ENCODE measurements at regions not wholly inside any gene's neighbourhood (a gene's known extent, or its start where the extent isn't known, plus 50 kb on each side); places are given as distances from the start of the nearest gene placed in this dataset.

DNA sequence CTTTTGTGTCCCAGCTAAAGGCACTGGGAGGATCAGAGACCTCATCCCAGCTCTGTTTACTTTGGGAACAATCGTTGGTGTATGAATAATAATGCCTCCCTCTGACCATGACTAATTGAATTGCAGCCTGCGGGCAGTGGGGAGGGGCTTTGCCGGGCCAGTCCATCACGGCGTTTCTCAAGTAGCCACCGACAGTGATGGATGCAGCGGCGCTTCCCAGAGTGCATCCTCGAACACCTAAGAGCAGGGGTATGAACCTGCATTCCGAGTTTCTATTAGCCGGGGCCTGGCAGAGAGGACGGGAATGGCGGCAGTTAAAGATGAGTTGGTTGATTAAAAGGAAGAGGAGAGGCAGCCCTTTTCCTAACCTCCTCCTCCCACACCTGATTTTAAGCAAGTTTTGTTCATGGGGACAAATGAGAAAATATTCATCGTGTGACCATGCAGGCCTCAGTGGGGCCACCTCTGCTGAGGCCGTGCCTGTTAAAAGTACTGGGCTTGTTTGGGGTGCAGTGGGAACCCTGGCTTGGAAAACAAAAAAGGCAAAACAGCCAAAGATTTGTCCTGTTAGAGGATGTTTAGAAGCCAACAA is 154.1 kb downstream of the FOXA2 start:
- no peak for DNase-seq

DNA sequence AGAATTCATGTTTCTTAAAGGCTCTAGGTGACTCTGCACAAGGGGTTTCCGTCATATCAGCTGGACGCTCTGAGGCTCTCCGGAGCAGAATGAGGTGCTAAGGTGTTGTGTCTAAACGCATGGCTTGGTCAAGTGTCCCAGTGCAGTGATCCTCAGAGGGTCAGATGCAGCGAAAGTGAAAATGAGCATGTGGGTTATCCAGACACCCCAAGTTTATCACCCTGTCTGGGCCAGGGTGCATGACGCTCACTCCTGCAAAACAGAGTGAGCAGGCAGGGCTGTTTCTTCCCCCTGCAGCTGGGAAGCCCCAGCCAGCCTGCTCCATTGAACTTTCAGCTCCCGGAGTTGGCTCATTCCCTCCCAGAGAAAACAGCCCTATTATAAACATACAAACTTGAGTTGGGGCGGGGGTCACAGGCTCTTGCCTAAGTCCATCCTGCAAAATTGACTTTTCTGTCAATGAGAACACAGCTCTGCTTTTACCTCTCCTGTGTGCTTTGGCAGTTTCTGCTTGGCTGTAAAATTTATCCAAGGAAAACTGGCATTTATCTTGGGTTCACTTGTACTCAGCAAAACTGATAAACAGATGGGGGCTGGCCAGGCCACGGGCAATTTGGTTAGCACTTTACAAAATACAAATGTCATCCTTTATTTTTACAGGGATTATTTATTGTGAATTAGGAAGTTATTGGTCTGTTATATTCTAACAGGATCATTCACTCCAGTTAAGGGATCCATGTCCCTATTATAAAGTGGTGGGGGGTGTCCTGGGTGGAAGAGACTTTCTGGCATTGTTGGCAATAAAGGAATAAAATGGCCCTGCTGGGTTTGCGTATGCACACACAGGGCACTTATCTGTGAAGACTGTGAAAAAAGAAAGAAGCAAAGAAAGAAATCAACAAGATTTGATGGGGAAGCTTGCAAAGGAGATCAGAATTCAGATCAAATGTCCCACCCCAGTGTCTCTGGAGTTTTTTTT is 154.9 kb downstream of the FOXA2 start:
- DNase-seq: no peak

DNA sequence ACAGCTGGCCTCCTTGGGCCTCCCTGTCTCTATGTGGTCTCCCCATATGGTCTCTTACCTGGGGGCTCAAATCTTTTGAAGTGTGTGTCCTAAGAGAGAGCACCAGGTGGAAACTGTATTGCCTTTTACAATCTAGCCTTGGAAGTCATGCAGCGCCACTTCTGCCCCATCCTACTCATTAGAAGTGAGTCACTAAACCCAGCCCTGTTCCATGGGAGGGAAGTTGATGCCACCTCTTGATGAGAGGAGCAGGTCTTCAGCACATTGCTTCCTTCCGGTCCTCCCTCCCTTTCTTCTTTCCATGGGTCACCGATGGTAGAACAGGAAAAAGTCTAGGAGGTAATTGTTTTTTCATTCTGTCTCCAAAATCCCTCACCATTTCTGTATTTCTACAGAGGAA is 156.3 kb downstream of the FOXA2 start:
- DNase-seq: no peak

DNA sequence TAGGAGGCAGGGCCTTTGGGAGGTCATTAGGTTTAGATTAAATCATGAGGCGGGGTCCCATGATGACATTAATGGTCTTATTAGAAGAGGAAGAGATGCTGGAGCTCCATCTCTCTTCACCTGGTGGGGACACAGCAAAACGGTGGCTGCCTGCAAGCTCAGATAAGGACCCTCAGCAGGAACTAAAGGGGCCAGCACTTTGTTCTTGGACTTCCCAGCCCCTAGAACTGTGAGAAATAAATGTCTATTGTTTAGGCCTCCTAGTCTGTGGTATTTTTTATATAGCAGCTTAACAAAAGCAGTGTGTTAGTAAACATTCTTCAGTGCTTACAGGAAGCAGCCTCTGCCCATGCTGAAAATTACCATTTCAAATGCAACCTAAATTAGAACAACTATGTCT is 157.6 kb downstream of the FOXA2 start:
- no peak for DNase-seq

DNA sequence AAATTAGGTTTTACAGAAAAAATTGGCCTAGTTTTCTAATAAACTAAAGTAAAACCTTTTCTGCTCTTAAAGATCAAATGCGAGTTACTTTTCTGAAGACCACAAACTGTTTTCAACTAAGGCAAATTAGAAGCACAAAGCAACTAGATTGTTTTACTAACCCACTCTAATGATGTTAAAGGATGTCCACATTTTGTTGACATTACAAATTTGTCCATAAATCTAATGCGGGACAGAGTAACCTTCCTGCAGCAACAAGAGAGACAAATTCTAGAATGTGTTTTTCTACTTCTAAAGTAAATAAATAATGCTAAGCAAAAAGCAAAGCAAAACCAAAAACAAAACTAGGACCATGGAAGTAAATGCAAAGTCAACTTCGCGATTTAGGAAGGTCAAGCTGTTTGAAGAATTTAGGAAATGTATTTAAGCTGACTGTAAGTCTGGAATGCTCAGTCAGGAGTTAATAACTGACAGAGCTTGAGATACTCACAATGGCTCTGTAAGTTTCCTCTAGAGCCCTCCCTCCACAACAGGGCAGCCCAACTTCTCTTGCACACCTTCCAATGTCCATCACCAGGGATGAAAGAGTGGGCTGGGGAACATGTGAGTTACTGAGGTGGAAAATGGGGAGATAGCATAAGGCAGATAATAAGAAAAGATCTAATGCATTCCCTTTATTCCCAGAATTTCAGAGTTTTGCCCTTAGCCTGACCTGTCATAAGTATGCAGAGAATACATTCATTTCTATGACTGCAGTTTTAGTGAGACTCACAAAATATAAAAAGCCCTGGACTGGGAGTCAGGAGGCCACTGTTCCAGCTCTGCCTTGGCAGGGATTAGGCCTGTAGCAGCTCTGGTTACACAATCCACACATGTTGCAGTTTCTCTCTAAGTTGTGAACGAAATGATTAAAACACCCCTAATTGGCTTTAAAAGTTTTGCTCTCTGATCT is 158.8 kb downstream of the FOXA2 start:
- no peak for DNase-seq

DNA sequence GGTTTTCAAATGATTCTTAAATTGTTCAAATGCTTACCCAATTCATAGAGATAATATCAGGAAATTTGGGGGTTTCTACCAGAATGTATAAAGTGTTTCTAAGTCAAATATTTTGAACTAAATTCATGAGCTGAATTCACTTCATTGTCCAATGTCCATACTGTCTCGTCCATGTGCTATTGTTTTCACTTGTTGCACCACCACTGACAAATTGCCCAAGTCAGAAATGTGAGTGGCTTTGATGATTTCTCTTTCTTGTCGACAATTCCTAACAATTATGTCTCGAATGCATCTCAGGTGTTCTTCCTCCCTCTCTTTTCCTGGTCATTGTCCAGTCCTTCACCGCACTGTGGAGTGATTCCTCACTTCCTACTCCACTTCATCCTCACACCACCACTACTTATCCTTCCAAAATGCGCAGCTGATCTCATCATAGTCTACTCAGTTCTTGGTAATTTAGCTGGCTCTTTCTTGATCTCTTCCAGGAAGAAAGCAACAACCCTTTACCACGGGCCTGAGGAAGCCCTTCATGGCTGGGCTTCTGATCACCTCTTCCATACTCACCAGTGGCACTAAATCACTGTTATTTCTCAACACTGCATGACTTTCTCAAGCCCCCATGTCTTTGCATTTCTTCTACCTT is 161.1 kb downstream of the FOXA2 start:
- DNase-seq: no peak

DNA sequence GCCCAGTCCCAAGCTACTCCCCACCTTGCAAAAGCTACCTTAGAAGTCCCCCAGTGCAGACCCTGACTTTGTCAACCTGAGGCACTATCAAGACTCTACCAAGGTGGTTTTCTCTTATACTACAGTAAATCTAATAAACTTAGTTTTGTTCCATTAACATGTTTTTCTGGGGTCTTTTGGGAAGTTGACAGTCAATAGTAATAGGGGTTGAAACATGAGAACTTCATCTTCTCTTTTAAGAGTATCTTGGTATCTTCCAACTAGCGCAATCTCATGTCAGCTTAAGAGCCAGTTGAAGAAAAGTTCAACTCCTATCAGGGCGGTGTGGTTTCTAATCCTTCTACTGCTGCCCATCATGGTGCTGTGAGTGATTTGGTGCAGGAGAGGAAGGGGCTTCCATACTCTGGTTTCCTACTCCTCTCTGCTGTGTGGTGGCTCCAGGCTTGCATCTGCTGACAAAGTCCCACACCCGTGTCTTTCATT is 164.2 kb downstream of the FOXA2 start:
- DNase-seq: no peak

DNA sequence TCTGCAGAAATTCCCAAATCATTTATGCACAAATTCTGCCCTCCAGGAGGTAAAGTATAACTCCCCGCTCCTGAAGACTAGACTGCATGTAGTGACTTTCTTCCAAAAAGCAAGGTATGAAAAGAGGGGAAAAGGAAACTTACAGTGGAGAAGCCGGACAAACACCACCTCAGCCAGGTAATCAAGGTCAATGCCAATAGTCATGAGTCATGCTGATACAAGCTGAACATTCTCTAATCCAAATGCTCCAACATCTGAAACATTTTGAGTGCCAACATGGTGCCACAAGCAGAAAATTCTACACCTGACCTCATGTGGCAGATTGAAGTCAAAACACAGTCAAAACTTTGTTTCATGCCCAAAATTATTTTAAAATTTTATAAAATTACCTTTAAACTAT is 165.6 kb downstream of the FOXA2 start:
- no peak for DNase-seq

DNA sequence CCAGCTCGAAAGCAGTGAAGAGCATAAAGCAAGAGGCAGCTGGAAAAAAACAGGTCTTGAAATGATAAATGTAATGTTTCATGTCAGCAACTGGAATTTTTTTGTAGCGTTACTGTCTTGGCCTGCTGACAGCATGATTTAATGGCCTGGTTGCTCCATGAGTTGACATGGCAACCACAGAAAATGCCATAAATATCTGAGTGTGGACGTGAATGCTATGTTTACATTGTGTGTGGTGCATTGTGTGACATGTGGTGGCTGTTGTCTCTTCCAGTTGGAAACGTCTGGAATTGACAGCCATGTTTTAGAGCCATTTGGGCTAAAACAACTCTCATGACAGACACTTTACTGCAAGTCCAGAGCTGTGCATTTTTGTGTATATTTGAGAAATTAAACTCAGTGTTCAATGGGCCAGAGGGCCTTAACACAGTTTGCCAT is 170.0 kb downstream of the FOXA2 start:
- DNase-seq: no peak

DNA sequence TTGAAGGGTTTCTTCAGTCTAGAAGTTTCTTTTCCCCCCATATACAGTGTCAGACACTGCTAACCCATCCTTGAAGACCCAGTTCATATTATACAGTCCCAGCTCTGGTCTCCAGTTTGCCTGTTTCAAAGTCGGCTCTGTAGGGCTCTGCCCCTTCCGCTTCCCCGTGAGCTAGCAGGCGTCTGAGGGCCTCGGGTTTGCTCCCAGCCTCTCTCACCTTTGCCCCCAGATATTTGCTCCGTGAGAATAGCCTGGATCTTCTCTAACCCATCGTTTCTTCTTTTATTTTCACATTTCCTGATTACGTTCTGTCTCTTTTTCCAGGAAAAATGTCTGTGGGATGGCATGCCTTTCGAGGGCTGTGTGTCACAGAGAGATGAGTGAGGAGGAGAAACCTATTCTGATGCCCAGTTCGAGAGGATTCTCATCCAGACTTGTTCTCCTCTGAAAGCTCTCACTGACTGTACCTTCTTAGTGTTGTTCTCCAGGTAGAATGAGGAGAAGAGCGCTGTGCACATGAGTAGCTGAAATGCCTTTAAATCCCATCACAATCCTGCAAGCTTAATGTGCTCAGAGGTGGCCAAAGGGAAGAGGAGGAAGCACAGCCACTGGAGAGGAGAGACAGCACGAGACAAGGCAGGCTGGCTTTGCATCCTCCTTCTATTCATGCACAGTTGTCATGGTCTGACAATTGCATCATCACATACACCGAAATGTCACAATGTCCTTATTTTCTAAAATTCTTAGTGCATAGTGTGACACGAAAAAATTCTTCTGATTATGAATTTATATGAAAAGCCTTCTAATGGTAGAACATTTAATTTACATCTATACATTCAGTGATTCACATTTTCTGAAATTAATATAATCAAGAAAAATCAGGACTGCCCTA is 171.1 kb downstream of the FOXA2 start:
- DNase-seq: no peak

DNA sequence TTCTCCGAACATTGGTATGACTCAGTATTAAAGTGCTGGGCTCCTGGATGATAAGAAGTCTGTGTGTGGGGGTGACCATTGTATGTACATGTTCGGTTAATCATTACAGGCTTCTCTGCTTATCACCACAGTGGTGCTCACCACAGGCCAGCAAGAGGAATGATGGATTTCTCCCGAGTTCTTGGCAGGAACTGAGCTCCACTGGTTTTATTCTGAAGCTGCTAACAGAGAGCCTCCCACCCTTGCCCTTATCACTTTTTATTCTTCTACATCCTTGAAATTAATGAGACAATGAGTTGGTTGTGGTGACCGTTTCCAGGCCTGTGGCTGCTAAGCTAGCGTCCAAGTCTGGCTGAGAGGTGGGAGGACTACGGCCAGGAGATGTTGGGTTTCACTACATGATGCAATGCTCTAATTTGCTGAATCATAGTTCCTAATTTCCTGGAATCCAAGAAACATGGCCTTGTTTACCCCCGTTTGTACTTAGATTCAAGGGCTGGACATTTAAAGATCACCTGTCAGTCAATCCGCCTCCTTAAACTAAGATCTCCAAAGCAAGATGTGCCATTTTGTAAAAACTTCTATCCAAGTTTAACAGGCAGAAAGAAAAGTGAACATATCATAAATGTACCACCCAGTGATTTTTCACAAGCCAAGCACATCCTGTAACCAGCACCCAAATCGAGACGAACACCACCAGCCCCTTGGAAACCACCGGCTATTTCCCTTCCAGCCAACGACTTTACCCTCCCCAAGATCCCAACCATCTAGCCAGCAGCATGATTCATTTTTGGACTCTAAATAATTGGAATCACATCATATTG is 172.5 kb downstream of the FOXA2 start:
- DNase-seq: no peak

DNA sequence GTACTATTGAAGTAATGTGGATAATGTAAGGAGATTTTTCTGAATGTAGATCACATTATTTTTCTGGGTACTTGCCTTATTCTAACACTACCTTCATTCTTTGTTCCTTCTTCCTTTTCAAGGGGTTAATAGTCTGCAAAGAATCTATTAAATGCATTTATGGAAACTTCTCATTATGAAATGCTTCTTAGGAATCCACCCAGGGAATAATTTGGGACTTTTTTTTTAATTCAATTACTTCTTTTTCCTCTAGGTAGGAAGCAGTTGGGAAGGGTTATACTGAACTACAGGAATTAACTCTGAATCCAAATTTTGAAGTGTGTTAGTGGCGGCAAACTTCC is 173.1 kb downstream of the FOXA2 start:
- no peak for DNase-seq

DNA sequence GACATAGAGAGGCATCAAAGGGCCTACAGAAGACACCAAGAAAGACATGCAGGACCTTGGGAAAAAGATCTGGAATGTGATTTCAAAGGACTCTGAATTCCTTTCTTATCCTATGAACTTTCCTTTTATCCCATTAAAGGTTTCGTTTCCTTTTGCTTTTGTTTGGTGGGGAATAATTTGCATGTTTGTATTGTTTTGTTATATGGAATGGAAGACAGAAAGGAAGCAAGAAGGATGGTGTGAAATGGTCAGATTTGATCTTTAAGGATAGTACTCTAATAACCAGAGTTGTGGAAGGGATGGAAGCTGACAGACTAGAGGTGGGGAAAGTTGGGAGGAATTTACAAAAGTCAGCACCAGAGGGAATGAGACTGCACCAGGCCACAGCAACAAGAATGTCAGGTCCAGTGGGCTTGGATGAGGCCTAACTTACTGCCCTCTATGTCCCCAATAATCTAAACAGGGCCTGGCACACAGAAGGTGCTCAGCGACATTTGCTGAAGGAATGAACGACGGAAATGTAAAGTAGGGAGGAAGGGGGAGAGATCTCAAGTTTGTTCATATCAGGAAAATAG is 173.7 kb downstream of the FOXA2 start:
- no peak for DNase-seq

DNA sequence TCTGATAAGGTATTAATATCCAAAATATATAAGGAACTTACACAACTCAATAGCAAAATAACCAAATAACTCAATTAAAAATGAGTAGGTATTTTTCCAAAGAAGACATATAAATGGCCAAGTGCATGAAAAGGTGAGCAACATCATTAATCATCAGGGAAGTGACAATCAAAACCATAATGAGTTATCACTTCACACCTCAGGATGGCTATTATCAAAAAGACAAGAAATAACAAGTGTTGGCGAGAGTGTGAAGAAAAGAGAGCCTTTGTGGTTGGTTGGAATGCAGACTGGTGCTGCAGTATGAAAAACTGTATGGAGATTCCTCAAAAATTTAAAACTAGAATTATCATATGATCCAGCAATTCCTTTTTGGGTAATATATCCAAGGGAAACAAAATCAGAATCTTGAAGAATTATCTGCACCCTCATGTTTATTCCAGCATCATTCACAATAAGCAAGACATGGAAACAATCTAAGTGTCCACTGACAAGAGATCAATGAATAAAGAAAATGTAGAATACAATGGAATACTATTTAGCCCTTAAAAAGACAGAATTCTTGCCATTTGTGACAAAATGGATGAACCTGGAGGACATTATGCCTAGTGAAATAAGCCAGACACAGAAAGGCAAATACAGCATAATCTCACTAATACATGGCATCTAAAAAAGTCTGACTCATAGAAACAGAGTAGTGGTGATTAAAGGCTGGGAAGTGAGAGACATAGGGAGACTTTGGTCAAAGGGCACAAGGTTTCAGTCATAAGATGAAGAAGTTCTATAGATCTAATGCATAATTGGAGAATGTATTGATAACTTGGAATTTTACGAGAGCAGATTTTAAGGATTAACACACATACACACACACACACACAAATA is 175.6 kb downstream of the FOXA2 start:
- DNase-seq: no peak

DNA sequence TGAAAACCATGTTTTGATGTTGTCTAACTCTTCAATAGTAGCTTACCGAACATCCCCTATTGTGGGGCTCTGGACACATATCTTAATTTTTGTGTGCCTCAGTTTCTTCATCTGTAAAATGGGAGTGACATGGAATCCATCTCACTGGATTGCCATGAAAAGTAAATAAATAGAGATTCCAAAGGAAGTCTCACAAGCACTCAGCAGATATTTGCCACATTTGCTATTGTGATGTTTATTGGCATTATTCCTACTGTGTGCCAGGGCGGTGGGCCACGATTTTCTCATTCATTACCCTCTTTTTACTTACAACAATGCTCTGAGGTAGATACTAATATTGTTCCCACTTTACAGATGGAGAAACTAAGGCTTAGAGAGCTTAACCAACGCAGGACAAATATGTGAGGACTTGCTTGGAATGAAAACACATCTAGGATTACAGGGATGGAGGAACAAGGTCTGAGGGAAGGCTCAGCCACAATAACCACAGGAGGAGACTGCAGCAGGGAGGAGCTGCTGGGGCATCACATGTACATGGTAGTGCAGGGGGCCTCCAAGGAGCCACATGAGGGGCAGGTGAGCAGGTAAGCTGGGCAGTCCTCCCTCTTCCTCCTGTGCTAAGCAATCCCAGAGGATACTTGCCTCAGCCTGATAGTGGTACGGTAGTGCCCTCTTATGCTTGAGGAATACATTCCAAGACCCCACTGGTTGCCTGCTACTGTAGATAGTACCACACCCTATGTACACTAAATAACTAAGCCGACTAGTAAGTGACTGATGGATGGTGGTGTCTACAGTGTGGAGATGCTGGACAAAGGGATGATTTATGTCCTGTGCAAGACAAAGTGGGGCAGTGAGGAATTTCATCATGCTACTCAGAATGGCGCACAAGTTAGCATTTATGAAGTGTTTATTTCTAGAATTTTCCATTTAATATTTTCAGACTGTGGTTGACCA is 176.9 kb downstream of the FOXA2 start:
- DNase-seq: no peak

DNA sequence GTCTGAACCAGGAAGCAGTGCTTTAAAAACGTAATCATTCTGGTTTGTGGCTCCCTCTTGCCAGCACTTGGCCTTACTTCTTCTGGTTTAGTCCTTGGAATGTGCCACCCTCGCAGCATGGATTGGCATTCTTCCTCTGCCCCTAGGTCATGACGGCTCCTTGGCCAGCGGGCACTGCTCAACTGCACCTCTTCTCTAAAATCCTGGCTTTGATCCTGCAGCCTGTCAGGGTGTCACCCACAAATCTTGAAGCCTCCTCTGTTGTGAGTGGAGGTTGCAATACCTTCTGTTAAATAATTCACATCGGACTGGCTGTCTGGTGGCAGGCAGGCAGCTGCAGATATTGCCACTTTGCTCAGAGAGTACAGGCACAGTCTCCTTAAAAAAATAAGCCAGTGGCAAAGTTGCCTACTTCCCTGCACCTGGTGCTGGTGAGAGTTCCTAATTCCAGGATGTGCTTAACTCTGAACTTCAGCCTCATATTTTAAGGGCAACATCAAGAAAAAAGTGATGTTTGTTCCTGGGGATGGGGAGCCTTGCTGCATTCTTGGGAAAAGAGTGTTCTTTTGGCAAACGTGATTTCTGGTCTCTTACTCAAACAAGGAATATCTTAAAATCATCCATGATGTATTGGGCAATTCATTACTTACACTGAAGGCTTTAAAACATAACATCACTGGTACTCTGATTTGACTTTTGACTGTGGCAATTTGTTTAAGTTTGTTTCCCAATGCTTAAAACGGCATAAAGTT is 179.8 kb downstream of the FOXA2 start:
- DNase-seq: no peak
